Activated T-cell treated with anti-CD3 and anti-CD28 coated beads, Interleukin-2, amount 50 U/mL, for 4 hours (primary cell): ENCODE measurements at regions not wholly inside any gene's neighbourhood (a gene's known extent, or its start where the extent isn't known, plus 50 kb on each side); places are given as distances from the start of the nearest gene placed in this dataset.
"Not testable (repeated sequence)": the region's sequence is repeated elsewhere in the genome, so short reads cannot be mapped to it uniquely, and the experiment has no call there.

Experiments
- ATAC-seq, 2 donors: fragments of 200-7000 bp; cut with Tn5 transposase; one replicate each; pipeline ENCODE4 v1.10.0; 2021
- DNase-seq: peaks from one replicate; pipeline ENCODE4 v3.0.0-alpha.2; 2020
- H3K27me3 Mint-ChIP-seq: one replicate; pipeline ENCODE4 v1.8.0; 2021; ENCODE audit warnings: low read depth, mixed read lengths
- H3K36me3 Mint-ChIP-seq: one replicate; pipeline ENCODE4 v1.8.0; 2022; ENCODE audit warnings: mixed read lengths; ENCODE audit not compliant: insufficient read depth
- H3K4me1 Mint-ChIP-seq: one replicate; pipeline ENCODE4 v1.8.0; 2021; ENCODE audit warnings: low read depth, mixed read lengths
- H3K4me3 Mint-ChIP-seq: one replicate; pipeline ENCODE4 v1.8.0; 2021; ENCODE audit warnings: mild to moderate bottlenecking, moderate library complexity, mixed read lengths
- H3K9me3 Mint-ChIP-seq: one replicate; pipeline ENCODE4 v1.8.0; 2021; ENCODE audit warnings: mixed read lengths

DNA sequence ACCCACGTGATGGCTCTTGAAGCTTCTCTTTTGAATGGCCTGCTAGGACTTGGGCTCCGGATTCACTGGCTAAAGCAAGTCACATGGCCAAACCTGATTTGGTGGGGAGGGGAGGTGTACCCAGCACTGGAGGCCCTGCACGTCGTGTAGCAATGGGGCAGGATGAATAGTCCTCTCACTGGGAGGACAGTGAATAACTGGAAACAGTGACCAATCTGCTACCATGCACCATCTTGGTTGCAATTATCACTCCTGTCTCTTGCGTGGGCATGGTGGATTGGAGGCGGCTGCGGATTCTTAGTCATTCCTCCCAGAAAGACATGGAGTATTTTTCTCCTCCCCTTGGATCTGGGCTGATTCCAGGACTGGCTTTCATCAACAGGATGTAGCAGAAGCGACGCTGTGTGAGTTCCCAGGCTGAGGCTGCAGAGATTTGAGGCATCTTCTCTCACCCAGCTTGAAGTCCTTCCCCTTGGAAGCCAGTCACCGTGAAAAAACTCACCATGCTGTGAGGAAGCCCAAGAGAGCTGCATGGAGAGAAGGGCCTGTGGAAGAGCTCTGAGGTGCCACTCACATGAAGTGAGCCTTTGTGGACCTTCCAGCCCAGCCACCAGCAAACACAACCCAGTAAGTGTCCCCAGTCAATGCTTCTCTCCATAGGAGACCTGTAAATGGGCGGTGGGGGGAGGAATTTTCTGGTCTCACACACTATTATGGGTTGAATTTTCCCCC lies 70.4 kb downstream of the IGLL1 start:
- H3K4me1 Mint-ChIP-seq, result no peaks in the 10 kb centered on the region
- DNase-seq (no peak), ATAC-seq (no peak)
- H3K9me3 Mint-ChIP-seq, result no peaks in the 10 kb centered on the region
- peaks cover 12% of the 10 kb centered on the region for H3K27me3 Mint-ChIP-seq
- H3K36me3 Mint-ChIP-seq, result no peaks in the 10 kb centered on the region
- H3K4me3 Mint-ChIP-seq, result no peak overlapping the region

DNA sequence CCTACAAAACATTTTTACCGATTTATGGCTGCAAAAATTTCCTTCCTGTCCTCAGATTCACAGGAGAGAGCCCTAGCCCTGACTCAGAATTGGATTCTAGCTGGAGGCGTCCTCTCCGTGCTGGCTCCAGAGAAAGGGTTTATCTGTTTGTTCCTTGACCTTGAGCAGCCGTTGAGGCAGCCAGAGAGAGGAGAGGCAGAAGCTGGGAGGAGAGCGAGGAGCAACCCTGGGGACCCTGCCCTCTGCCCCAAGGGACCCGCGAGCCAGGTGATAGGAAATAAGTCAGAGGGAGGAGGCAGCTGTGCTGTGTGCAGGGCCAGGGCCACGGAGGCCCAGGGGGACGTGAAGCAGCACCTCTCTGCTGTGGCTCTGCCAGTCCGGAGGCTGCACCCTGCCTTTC lies 75.6 kb downstream of the IGLL1 start:
- Mint-ChIP-seq H3K4me1 (peaks cover 3% of the 10 kb centered on the region), H3K9me3 (no peaks in the 10 kb centered on the region), H3K27me3 (peaks cover 17% of the 10 kb centered on the region), H3K36me3 (no peaks in the 10 kb centered on the region), H3K4me3 (no peak overlapping the region)
- DNase-seq (no peak), ATAC-seq (no peak)

DNA sequence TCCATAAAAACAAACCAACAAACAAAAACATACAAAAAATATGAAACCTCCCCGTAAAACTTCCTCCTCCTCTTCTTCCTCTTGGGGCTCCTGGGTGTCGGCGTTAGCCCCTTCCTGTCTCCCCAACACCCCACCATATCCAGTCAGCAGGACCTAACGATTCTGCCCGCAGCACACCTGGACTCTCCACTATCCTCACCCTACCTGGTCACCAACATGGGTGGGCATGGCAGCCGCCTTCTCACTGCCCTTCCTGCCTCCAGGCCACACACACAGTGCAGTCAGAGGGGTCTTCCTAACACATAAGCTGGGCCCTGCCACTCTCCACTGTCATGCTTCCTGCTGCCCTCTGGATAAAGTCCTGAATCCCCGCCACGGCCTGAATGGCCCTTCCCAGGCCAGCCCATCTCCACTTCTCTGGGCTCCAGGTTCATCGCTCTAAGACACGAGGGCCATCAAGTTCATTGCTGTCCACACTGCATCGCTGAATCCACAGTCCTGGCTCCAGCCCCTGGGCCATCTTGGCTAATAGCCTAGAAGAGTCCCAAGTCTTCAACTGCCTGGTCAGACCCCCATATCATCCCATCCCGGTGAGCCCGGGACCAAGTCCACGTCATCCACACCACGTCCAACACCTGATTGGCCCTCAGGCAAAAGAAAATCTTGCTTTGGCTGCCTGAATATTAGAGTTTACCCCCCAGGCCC lies 76.2 kb downstream of the IGLL1 start:
- Mint-ChIP-seq H3K4me3 (no peak overlapping the region), H3K4me1 (peaks cover 3% of the 10 kb centered on the region), H3K27me3 (peaks cover 17% of the 10 kb centered on the region), H3K9me3 (no peaks in the 10 kb centered on the region), H3K36me3 (no peaks in the 10 kb centered on the region)
- ATAC-seq (no peak), DNase-seq (no peak)

DNA sequence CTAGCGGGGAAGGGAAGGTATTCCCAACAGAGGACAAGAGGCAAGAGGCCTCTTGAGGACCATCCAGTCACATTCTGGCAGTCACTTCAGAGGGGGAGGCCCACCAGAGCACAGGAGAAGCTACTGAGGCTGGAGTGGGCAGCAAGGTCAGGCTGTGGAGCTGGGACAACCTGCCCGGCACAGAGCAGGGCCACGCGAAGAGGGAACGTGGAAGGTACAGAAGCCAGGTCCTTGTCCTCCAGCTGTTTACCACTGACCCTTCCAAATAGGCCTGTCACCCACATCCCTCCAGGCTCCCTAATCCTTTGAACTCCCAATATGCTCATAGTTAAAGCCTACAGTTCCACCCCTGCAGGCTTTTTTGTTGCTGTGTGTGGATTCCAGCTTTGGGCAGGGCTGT lies 76.9 kb downstream of the IGLL1 start:
- no peak for ATAC-seq
- DNase-seq, result no peak
- H3K27me3 Mint-ChIP-seq, result peaks cover 17% of the 10 kb centered on the region
- no peaks in the 10 kb centered on the region for H3K36me3 Mint-ChIP-seq
- H3K9me3 Mint-ChIP-seq, result no peaks in the 10 kb centered on the region
- H3K4me1 Mint-ChIP-seq, result peaks cover 3% of the 10 kb centered on the region
- H3K4me3 Mint-ChIP-seq, result no peak overlapping the region

DNA sequence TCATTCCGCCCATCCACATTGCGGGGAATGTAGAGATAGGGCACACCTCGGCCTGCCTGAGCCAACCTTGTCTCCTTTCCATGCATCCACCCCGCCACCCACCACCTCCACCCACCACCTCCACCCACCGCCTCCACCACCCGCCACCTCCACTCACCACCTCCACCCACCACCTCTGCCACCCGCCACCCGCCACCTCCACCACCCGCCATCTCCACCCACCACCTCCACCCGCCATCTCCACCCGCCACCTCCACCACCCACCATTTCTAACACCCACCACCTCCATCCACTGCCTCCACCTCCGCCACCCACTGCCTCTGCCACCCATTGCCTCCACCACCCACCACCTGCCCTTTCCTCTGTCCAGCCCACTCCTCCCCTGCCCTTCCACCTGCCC lies 78.4 kb downstream of the IGLL1 start:
- Mint-ChIP-seq H3K4me3 (no peak overlapping the region), H3K4me1 (peaks cover 5% of the 10 kb centered on the region), H3K36me3 (no peaks in the 10 kb centered on the region), H3K9me3 (no peaks in the 10 kb centered on the region), H3K27me3 (peaks cover 11% of the 10 kb centered on the region)
- no peak for ATAC-seq
- DNase-seq, result no peak

DNA sequence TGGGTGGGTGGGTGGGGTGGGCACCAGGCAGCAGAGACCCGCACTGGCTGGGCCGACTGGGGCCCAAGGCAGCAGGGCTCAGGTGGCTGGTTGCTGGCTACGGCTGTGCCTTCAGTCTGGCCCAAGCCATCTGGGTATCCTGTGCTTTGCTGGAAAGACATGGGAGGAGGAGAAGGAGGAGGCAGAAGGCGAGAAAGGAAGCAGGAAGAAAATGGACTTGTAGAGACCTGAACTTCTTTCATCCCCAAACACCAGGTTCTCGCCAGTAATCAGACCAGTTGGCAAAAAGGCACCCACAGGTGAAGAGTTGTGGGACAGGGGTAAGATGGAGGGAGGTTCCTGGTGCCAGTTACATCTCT lies 78.8 kb downstream of the IGLL1 start:
- DNase-seq (no peak), ATAC-seq (no peak)
- Mint-ChIP-seq H3K4me1 (peaks cover 6% of the 10 kb centered on the region), H3K27me3 (peaks cover 11% of the 10 kb centered on the region), H3K9me3 (no peaks in the 10 kb centered on the region), H3K36me3 (no peaks in the 10 kb centered on the region), H3K4me3 (no peak overlapping the region)

DNA sequence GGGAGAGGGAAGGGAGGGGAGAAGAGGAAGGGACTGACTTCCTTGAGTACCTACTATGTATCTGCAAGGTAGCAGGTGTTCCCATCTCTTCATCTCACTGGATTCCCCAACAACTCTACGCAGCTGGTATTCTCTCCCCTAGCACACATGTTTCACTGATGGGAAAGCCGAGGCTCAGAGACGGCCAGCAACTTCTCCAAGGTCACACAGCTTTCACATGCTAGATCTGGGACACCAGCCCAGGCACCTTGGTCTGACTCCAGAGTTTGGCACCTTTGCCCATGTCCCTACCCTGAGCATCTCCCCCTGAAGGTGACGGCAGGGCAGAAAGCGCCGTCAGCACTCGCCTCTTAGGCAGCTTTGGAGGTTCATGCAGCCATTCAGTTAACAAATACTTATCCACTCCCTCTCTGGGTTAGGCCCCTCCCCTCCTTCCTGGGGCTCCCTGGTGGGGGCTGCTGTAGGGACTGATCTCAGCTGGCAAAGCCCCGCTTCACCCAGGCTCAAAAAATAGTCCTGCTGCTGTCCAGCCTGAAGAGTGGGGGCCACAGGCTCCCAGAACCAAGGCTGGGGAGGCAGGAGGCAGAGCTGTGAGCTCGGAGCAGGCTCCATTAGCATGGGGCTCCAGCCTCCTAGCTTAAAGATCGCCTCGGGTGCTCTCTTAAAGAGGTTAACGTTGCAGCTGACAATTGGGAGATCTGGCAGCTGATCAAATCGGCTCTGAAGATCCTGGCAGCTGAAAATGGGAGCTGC lies 79.4 kb downstream of the IGLL1 start:
- Mint-ChIP-seq H3K4me3 (no peak overlapping the region), H3K9me3 (no peaks in the 10 kb centered on the region), H3K4me1 (peaks cover 12% of the 10 kb centered on the region), H3K36me3 (no peaks in the 10 kb centered on the region), H3K27me3 (peaks cover 8% of the 10 kb centered on the region)
- DNase-seq (no peak), ATAC-seq (no peak)

DNA sequence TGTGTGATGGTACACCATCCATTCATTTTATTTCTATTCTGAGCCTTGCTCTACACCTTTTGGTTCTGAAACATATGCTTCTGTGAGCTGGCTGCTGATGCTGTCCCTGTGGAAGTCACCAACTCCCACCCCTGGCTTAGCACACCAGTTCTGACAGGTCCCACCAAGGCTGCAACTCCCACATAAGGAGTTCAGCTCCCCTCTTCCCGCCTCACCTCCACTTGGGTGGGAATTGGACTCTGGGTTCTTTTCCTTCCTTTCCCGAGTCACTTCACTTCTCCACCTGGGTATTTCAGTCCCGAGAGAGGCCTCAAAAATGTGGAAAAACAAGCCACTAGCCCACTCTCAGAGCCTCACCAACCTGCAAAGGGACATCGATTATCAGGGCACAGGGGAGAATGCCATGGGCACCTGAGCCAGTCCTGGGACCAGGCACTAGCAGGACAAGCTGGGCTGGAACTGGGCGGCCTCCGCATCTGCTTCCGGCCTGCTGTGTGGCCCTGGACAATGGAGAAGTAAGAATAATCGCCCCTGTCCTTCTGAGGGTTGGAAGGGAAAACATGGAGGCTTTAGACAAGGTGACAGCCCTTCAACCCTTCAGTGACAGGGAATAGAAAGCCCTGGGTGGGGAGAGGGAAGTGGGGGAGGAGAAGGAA lies 80.1 kb downstream of the IGLL1 start:
- H3K9me3 Mint-ChIP-seq, result no peaks in the 10 kb centered on the region

DNA sequence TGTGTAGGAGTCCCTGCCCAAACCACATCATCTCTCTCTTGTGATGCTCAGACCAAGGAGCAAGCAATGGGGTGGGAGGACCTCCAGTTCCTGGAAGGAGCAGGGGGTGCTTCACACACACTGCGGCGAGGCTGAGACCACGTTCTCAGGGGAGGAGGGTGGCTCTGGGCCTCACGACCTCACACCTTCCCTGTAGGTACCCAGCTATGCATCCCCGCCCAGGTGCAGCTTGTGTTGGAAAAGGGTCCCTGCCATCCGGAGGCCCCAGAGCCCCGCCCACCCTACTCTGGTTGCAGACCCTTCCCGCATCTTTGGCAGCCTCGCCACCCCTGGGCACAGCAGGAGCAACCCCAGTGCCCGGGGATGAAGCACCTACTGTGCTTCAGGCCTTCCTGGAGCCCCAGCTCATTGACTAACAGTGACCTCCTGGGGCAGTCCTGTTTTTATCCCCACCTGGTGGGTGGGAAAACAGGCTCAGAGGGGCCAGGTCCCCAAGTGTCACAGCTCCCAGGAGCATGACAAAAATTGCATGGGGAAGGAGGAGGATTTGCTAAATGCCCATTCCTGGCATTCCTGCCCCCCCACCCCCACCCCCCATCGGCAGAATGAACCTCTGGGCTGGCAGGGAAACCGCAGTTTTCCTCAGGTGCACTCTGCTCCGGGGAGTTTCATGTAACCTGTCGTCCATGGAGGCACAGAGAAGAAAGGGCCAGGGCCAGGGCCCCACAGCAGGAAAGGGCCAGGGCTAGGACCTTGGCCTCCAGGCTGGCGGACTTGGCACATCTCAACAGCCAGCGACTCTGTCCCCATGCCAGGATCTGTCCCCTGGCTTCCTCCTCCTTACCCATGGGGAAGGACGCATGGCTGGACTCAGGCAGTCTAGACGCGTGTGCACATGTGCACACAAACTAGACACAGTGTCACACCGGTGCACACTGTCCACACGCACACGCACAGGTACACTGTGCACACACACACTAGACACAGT lies 81.0 kb downstream of the IGLL1 start:
- ATAC-seq (no peak), DNase-seq (no peak)
- H3K4me1 Mint-ChIP-seq, result peaks cover 18% of the 10 kb centered on the region
- no peaks in the 10 kb centered on the region for H3K36me3 Mint-ChIP-seq
- peaks cover 5% of the 10 kb centered on the region for H3K27me3 Mint-ChIP-seq
- no peak overlapping the region for H3K4me3 Mint-ChIP-seq
- H3K9me3 Mint-ChIP-seq, result no peaks in the 10 kb centered on the region

More for the DNA sequence above, 80.1 kb downstream of the IGLL1 start:
- no peak for ATAC-seq
- Mint-ChIP-seq H3K4me3 (no peak overlapping the region), H3K36me3 (no peaks in the 10 kb centered on the region), H3K4me1 (peaks cover 16% of the 10 kb centered on the region), H3K27me3 (peaks cover 5% of the 10 kb centered on the region)
- DNase-seq, result no peak

DNA sequence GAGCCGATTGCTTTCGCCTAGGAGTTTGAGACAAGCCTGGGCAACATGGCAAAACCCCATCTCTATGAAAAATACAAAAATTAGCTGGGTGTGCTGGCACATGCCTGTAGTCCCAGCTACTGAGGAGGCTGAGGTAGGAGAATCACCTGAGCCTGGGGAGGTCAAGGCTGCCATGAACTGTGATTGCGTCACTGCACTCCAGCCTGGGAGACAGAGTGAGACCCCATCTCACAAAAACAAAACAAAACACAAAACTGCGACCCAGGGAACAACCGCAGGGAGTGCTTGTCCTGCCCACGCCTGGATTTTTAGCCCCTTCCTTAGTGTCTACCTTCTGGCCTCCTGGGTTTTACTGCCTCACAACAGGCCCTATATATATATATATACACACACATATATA lies 82.2 kb downstream of the IGLL1 start:
- not testable (repeated sequence) for DNase-seq, H3K27me3 Mint-ChIP-seq, H3K36me3 Mint-ChIP-seq, ATAC-seq, H3K4me3 Mint-ChIP-seq, H3K9me3 Mint-ChIP-seq
- peaks cover 18% of the 10 kb centered on the region for H3K4me1 Mint-ChIP-seq

DNA sequence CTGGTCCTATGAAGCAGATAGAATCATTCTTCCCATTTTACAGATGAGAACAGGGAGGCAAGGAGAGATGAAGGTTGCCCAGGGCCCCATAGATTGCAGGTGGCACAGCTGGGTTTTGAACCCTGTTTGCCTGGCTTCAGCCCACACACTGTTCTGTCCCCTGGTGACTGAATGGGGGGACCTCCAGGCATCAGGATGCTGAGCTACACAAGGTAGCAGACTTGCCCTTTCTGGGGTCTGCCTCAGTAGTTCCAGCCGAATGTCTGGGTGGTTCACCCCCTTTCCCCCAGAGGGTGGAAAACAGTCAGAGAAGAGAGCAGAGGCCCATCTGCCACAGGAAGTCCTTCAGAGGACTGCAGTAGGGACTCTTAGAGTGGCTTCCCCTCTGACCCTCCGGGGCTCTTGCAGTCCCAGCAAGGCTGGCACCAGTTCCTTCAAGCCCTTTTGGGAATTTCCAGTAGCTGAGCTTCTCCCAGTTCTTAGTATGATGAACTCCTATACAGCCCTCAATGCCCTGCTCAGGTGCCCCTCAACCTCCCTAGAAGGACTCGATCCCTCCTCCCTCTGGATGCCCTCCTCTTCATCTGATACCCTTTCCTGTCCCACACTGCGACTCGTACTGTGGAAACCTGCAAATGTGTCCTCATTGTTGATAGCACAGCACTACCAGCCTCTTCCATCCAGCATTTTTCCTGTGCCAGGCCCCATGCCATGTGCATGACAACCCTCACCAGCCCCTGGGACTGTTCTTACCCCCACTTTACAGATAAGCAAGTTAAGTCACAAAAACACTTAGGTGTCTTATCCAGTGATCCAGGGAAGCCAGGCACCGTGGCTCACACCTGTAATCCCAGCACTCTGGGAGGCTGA lies 82.8 kb downstream of the IGLL1 start:
- Mint-ChIP-seq H3K27me3 (peaks cover 5% of the 10 kb centered on the region), H3K9me3 (no peaks in the 10 kb centered on the region), H3K4me3 (no peak overlapping the region), H3K4me1 (peaks cover 18% of the 10 kb centered on the region), H3K36me3 (no peaks in the 10 kb centered on the region)
- ATAC-seq, result no peak
- DNase-seq, result no peak

DNA sequence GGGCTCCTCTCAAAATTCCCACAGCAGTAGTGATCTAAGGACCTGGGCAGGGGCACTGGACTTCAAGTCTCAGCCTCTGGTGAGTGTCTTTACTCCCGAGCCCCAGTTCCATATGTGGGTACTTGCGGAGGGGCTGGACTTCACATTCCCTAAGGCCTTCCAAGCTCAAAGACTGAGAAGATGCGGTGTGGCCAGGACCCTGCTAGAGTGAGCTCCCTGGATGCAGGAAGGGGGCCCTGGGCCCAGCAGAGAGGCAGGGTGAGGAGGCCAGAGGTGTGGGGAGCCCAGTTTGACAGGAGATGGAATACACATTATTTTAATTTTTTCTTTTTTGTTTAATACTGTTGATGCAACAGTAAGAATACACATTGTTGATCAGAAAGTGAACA lies 83.7 kb downstream of the IGLL1 start:
- Mint-ChIP-seq H3K4me3 (no peak overlapping the region), H3K4me1 (peaks cover 18% of the 10 kb centered on the region), H3K27me3 (peaks cover 5% of the 10 kb centered on the region), H3K9me3 (no peaks in the 10 kb centered on the region), H3K36me3 (no peaks in the 10 kb centered on the region)
- ATAC-seq, result no peak
- no peak for DNase-seq
